KG1 (cell line): ENCODE measurements at regions not wholly inside any gene's neighbourhood (a gene's known extent, or its start where the extent isn't known, plus 50 kb on each side); places are given as distances from the start of the nearest gene placed in this dataset.
"Not testable (repeated sequence)": the region's sequence is repeated elsewhere in the genome, so short reads cannot be mapped to it uniquely, and the experiment has no call there.

Experiments
- DNase-seq: peaks from one replicate; lab custom pipeline; 2025; lab: John Stamatoyannopoulos, UW

- no peak for DNase-seq
Measured at GRCh38 chr7:27032839-27033238, 63.0 kb downstream of the HOXA1 start.

- peak; percentile 12 for DNase-seq
Measured at GRCh38 chr7:27031289-27032172, 64.3 kb downstream of the HOXA1 start.

- no peak for DNase-seq
Measured at GRCh38 chr7:27030393-27031050, 65.3 kb downstream of the HOXA1 start.

GRCh38 chr7:27025270-27025669 lies 70.5 kb downstream of the HOXA1 start:
- no peak for DNase-seq

GRCh38 chr7:27010068-27010467 lies 85.7 kb downstream of the HOXA1 start:
- no peak for DNase-seq

GRCh38 chr7:27000496-27000895 lies 95.3 kb downstream of the HOXA1 start:
- DNase-seq, result no peak

GRCh38 chr7:26998284-26998683 lies 97.5 kb downstream of the HOXA1 start:
- not testable (repeated sequence) for DNase-seq

GRCh38 chr7:26995666-26996065 lies 100.1 kb downstream of the HOXA1 start:
- DNase-seq, result no peak

GRCh38 chr7:26993816-26994810 lies 101.7 kb downstream of the HOXA1 start:
- DNase-seq, result no peak

- DNase-seq, result no peak
Measured at GRCh38 chr7:26992670-26993069, 103.1 kb downstream of the HOXA1 start.

- DNase-seq, result no peak
Measured at GRCh38 chr7:26991796-26992195, 104.0 kb downstream of the HOXA1 start.

GRCh38 chr7:26989897-26990670 lies 105.7 kb downstream of the HOXA1 start:
- DNase-seq, result no peak

GRCh38 chr7:26988836-26989374 lies 106.9 kb downstream of the HOXA1 start:
- no peak for DNase-seq

GRCh38 chr7:26987338-26987737 lies 108.5 kb downstream of the HOXA1 start:
- no peak for DNase-seq

- no peak for DNase-seq
Measured at GRCh38 chr7:26978146-26978545, 113.8 kb upstream of the SKAP2 start.

GRCh38 chr7:26976840-26977239 lies 112.5 kb upstream of the SKAP2 start:
- DNase-seq, result no peak

- not testable (repeated sequence) for DNase-seq
Measured at GRCh38 chr7:26971924-26972323, 107.5 kb upstream of the SKAP2 start.

GRCh38 chr7:26965724-26966123 lies 101.3 kb upstream of the SKAP2 start:
- DNase-seq, result no peak

GRCh38 chr7:26964156-26964808 lies 99.9 kb upstream of the SKAP2 start:
- no peak for DNase-seq

- DNase-seq, result no peak
Measured at GRCh38 chr7:26959290-26959689, 94.9 kb upstream of the SKAP2 start.

GRCh38 chr7:26958834-26959233 lies 94.4 kb upstream of the SKAP2 start:
- no peak for DNase-seq
